ENCODE measurements at regions not wholly inside any gene's neighbourhood (a gene's known extent, or its start where the extent isn't known, plus 50 kb on each side); places are given as distances from the start of the nearest gene placed in this dataset.
A peak's percentile ranks its signal among the peaks of the same experiment; 100 is the strongest.

DNA sequence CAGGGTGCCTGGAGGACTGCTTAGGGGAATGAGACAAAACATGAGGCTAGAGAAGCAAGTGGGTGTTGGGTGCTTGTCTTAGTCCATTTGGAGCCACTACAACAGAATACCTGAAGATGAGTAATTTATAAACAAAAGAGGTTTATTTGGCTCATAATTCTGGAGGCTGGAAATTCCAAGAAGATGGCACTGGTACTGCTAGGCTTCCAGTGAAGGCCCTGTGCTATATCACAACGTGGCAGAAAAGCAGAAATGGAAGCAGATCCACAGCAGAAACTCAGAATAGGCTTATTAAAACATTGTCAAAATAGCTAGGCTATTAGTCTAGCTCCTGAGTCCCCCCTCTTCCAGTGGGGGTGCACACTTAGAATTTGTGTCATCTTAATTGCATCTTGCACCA lies 701.7 kb downstream of the RWDD3 start:
- no peak for DNase-seq

DNA sequence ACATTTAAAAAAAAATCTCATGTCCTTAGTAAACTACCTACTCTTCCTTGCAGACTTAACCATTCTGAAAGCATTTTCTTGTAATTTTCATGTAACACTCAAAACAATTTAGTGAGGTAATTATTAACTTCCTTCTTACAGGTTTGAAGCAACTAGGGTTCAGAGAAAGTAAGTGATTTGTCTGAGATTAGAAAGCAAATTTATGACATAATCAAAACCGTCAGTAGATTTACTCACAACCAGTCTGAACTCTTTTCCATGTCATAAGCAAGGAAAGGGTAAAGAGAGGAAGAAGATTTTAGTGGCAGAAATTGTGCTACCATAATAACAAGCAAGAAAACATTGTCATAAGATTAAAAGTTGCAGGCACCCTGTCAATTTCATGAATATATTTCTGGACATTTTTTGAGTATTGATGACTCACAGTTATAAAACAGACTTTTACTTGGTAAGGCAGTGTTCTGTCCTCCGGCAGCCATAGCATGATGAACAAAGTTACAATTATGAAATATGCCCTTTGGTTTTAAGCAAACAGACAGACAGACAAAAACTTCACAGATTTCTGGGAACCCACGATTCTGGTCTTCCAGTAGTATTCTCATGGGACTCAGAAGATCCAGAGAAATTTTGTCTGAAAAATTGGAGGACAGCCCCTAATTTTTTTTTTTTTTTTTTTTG lies 707.2 kb downstream of the RWDD3 start:
- DNase-seq, result no peak

DNA sequence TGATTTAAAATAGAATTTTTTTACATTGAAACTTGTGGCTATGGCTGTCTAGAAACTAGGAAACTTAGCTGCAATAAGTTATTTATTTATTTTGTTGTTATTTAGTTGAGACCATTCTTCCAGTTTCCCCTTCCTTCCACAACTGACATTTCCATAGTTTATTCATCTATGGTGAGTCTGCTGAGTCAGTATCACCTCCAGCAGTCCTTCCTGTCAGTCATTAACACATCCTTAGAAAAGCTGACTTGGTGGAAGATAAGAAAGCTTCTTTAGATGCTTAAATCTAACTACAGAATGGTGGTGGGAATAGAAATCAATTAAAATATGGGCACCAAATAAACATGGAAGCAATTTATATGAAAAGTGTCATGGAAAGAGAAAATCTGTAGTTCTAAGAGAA lies 714.0 kb downstream of the RWDD3 start:
- peak; percentile 2 for DNase-seq

DNA sequence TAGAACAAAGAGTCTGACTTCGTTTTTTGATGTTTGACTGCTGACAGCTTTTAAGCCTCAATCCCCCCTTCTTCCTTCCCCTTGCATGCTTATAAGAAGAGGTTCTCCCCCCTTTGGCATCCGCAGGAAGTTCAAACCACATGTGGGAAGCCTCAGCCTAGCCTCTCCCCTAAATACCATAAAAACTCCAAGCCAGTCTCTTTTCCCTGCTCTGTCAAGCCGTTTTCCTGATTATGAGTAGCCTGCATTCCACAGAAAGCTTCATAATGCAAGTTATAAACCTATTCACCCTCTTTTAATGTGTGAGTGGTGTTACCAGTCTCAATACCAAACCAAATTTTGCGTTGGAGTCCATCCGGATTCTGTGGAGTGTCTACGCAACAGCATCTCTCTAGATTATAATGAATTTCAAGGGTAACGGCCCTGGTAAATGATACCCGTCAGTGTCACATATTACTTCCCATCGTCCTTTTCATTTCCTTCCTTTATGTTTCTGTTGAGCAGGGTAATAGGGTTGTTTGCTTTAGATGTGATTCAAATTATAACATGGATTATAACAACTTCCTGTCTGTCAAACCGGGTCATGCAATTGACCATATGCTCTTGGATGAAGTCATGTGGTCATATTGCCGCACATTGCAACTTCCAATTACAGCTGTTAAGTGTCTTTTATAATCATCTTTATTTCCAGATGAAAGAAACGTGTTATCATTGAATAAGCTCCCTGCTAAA lies 717.5 kb downstream of the RWDD3 start:
- peak; percentile 19 for DNase-seq

DNA sequence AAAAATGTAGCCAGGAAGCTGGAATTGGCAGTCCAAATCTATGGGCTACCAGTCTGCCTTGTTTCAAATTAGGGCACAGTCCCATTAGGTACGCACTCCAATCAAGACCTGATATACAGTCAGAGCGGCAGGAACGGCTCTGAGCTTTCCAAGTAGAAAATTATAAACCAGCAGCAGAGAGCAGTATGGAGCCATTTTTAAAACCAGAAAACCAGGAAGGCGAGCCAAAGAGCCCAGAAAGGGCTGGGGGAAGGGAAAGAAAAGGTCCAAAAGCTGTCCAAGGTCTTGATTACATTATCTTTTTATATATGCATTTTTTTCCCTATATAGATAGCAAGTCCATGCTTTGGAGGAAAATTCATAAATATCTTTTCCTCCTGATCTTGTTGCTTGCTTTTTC lies 719.0 kb downstream of the RWDD3 start:
- peak; percentile 32 for DNase-seq

DNA sequence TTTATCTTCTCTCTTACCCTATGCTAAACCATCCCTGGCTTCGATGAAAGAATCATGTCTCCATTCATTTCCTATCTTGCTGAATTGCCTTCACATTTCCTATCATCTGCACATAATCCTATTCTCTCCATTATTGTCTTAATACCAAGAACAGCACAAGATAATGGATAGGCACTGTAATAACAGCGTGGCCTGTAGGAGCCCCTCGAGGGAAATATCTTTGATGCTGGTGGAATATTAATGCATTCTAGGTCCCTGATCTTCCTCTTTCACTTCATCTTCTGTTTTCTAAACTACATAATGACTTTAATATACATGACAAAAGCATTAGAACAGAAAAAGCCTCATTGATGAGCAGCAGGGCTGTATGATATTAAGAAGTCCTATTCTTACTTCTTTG lies 720.6 kb downstream of the RWDD3 start:
- no peak for DNase-seq

DNA sequence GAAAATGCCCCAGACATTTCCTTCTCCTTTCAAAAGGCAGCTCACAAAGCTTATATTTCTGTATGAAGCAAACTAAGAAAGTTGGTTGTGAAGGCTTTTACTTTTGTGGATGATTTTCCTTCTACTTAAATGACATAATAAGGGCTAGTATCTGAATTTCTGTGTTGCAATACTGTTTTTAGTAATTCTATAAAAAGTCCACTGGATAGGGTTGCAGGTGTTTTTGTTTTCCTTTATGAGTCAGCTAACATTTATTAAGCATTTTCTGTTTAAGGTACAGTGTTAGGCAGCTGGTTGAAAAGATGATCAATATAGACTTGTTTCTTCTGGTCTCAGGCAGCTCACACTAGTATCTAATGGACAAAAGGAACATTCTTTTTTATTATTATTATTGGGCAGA lies 722.2 kb downstream of the RWDD3 start:
- no peak for DNase-seq

DNA sequence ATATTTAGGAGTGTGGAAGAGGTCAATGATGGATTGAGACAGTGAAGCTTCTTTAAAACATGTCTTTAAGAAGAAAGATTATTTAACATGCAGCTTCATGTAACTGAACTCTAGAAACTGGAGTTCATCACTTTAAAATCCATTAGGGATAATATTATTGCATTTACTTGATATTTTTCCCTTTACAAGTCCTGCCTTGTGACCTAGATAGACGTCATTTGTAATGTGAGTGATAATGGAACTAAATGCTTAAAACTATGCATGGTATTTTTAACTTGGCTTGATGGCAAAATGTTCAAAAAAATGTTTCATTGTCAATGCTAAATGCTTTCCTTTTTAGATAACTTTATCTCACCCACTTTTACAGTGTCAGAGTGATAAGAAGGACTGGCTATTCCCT lies 723.7 kb downstream of the RWDD3 start:
- no peak for DNase-seq

DNA sequence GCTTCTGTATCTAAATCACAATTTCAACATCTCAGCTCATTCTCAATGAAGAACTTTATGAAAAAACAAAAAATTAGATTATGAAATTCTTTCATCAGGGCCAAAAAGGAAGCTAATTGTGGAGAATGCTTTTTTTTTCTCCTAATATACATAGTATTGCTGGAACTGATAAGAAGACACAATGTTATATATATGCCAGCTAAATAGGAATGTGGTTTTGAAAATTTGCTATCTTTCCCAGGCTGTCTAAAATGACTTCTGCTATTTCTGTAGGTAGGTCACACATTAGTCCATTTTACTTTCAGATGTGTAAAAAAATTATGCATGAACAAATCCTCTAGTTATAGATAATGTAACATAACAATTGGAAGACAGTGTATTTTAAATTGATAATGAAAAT lies 732.9 kb downstream of the RWDD3 start:
- DNase-seq, result peak; percentile 28

DNA sequence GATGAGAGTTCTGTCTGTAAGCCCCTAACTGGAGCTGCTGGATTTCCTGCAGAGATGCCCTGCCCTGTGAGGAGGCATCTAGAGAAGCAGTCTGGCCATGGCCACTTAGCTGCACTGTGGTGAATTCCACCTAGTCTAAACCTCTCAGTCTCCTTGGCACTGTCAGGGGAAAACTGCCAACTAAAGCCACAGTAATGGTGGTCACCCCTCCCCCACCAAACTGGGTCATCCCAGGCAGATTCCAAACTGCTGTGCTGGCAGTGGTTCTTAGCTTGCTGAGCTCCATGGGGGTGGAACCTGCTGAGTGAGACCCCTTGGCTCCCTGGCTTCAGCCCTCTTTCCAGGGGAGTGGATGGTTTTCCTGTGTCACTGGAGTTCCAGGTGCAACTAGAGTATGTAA lies 740.6 kb downstream of the RWDD3 start:
- no peak for DNase-seq

DNA sequence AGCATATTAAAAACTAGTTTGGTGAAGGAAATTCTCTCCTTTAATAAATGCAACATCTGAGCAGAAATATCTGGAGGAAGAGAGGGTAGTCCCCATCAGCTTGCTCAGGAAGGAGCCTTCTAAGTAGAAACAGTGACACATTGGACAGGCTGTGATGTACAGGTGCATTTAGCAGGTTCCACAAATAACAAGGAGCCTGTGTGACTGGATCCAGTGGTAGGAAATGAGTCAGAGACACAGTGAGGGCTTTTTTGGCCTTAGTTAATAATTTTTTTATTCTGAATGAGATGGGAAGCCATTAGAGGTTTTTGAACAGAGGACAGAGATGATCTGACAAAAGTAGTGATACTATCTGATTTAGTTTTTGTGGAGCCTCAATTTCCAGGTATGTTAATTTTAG lies 738.9 kb upstream of the PTBP2 start:
- DNase-seq, result no peak

DNA sequence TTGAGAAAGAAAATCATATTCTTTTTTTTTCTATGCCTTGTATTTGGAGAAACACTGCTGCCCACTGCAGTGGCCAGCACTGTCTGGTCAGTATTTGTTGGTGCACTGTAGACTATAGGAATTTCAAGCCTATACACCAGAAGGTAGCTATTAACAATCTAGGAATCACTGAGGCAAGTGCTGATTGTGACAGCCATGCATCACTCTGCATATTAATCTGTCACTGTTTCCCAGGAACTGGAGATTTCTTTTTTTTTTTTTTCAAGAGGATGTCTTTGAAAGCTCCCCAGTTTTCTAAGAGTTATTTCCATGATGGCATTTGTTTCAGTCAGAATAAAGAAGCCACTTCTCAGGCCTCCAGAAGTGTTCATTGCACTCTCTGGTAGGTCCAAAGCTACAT lies 737.8 kb upstream of the PTBP2 start:
- no peak for DNase-seq

DNA sequence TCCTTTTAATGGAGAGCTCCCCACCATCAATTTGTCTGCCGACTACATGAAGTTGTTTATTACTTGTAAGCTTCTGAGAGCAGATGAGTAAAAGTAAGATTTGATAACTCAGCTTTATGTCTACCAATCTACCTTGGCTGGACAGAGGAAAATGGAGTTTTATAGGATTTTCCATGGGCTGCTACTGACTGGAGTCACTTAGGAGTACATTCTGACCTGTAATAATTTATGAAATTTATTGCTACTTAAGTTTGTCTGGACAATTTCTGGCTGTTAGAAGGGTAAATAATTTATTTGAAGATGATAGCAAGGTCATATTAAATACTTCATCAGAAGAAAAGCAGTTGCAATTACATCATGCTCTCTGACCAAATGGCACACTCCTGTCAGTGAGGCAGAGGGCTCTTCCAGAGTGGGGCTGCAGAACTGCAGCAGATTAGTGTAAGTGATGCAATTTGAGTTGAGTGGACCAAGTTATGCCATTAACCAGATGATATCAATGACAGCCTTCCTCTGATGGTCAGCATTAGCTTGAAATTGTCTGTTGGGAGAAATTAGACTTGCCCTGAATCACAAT lies 736.7 kb upstream of the PTBP2 start:
- DNase-seq, result no peak

DNA sequence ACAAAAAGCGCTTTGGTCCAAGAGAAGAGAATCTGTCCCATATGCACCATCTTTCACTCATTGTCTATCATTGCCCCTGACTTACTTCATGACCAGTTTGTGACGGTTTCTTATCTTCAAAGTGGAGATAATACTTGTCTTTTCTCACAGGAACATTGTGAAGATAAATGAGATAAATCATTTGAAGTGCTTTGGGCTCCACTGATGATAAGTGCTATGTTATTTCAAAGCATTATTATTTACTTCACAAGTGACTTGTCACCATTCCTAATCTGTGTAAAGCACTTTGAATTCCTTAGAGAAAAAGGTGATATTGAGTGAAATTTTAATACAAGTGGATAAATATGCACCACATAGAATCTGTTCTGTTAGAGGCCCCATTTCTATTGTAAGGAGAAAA lies 731.6 kb upstream of the PTBP2 start:
- DNase-seq, result no peak

DNA sequence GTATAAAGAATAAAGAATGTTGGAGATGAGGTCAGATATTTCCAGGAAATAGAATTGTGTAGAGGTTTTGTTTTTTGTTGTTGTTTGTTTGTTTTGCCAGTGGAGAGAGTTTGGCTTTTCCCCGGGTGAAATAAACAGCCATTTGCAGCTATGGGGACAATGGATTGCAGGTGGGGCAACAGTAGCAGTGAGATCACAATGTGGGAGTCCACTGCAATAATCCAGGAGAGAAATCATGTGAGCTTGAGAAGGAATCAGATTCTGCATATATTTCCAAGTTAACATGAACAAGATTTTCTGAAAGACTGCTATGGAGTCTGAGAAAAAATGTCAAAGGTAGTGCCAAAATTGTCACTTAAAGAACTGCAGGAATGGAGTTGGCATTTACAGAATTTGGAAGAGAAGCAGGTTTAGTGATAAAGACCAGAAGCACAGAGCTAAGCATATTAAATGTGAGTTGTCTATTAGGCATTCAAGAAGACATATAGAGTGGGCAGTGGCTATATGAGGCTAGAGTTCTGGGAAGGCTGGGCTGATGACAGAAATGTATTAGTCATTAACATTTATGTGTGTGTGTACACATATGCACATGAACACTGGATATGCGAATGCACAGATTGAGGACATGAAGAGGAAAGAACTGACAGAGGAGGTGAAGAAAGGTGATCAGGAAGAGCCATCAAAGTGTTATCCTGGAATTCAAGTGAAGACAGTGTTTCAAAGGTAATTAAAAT lies 729.6 kb upstream of the PTBP2 start:
- DNase-seq, result no peak

DNA sequence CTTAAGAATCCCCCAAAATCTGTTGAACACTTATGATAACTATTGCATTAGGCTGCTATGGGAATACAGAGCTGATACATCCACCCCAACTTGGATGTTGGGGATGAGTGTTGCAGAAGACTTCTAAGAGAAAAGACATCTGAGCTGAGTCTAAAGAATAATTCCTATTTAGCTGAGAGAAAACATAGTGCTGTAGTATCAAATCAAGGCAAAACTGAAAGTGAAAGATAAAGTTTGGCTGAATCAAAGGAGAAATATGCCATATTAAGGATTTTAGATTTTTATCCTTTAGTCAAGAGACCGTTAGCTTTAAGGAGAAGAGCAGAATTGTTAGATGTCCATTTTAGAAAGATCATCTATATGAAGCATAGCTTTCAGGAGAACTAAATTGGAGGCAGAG lies 726.9 kb upstream of the PTBP2 start:
- DNase-seq, result no peak

DNA sequence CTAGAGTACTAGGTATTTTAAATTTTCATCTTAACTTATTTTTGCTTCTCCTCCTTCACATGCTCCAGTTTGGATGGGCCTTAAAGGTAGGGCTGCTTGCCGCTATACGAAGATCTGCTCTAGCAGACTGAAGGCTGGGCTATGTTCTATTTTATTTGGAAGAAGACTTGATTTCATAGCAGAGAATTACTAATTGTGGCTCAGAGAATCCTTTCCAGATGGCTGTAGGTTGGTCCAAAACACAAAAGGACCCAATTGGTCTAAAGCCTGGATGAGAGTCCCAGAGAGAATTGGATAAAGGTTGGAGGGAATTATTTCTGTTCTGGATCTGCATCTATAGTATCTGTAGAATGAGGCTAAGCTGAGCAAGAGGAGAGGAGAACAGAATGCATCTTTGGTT lies 719.4 kb upstream of the PTBP2 start:
- no peak for DNase-seq

DNA sequence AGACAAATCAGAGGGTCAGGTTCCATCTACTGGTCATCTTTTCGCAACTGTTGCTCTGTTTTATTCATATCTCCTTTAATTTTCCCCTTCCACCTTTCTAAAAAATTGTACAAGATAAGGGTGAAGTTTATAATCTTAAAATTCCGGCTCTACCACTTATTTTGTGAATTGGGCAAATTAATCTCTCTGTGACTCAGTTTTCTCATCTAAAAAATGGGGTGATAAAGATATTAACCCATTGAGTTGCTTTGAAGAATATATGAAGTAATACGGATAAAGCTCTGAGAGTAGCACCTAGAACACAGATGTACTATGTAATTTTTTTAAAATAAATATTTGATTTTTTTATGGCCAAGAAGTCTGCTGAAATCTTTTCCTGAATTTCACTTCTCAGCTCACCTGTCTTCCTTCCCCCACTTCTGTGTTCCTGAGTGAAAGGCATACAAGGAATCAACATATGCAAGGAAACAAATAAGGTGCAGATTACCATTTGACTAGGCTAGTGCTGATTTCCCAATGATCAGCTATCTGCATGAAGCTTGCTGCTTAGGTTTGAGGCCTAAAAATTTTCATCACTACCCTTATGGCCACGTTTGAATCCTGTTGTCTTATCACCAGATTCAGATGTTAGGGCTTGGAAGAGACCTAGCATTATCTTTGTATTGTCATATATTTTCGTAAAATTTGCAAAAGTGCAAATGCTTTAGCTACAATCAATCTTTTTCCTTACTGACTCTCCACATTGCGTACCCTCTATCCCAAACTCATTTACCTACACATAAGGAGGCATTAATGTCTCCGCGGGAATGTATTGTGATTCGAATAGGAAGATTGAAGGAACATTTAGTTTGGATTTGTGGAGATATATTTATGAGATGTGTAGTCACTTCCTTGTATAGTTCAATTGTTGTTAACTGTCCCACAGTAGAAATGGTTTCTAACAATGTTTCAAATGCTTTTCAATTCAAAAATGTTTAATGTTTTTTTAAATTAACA lies 718.3 kb upstream of the PTBP2 start:
- DNase-seq, result no peak

DNA sequence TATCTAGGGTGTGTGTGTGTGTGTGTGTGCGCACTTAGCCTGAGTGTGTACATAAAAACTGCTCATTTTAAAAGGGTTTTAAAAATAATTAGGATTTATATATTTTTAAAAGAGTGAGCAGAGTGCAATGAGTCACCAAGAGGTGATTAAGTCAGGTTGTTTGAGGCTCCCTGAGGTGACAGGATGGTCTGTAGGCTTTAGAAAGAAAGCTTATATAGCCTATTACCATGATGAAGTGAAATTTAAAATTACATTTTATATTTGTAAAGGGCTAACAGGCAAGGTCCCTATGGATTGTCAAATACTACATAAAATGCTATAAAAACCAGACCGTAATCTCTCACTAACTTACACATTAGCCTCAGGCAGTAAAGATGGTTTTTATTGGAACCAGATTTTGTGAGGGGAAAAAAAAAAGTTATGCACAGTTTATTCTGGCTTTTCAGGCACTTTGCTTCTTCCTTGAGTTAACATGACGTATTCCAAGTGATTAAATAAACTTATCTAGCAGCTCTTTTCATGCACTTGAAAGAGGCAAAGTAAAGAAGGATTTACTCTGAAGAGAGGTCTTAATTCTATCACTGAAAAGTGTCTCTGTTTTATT lies 711.7 kb upstream of the PTBP2 start:
- DNase-seq, result no peak

DNA sequence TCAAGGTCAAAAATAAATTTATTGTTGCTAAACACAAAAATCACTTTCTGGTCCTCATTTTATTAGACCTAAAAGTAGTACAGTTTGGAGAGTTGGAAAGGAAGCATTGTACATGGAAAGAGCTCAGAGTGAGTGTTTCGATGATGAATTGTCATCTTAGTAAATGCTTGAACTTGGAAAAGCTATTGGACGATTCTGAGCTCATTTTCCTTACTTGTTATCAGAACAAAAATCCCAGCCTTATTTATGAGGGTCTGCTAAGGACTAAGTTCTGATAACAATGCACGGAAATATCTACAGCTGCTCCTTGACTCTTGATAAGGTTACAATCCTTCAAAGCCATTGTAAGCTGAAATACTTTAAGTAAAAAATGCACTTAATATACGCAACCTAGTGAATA lies 710.0 kb upstream of the PTBP2 start:
- DNase-seq, result no peak

DNA sequence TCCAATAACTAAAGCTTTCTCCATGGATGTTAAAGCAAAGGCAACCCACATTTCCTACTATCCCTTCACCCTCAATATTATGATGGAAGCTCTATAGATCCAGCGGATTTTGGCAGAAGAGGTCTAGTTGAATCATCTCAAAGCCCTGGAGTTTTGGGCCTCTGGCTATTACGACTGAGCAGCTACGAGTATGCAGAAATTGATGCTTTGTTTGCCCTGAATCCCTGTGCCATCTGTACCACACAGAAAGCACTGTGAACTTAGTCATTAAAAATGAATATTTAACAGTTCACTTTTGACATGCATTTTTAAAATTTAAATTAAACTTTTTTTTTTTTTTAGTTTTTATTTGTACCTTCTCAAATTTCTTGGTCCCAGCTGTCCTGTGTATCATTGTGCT lies 705.4 kb upstream of the PTBP2 start:
- DNase-seq, result no peak

DNA sequence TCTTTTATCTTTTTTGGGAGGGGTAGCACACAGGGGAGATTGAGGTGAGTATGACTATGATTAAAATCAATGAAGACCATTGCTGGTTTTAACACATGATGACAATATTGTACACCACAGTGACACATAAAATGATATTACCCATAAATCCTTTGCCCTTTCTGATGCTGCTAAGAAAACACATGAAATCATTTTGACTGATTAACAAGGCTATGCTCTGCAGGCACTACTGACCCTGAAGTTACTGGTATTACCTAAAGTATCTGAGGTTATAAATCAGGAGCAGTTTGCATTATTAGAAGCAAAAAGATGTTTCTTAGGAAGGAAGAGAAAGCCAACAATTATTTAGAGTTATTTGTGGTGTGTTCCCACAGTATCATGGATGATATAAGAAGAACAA lies 701.2 kb upstream of the PTBP2 start:
- no peak for DNase-seq
